Embryonic facial prominence (tissue), 1 donor: ENCODE measurements at regions not wholly inside any gene's neighbourhood (a gene's known extent, or its start where the extent isn't known, plus 50 kb on each side); places are given as distances from the start of the nearest gene placed in this dataset.

Source experiments
- DNase-seq: peaks from one replicate; pipeline ENCODE4 v3.0.0-alpha.2; 2016; ENCODE audit errors: extremely low spot score

GRCh38 chr2:4486971-4487370, 783.6 kb downstream of the DCDC2C start:
- DNase-seq = no peak

- no peak for DNase-seq
These were observed 796.1 kb downstream of the DCDC2C start for GRCh38 chr2:4499316-4500030.

GRCh38 chr2:4501525-4501924, 798.1 kb downstream of the DCDC2C start:
- DNase-seq = no peak

- no peak for DNase-seq
These were observed 799.0 kb downstream of the DCDC2C start for GRCh38 chr2:4502230-4502843.

- DNase-seq = no peak
These were observed 804.3 kb downstream of the DCDC2C start for GRCh38 chr2:4507661-4508060.

GRCh38 chr2:4515871-4516761, 812.7 kb downstream of the DCDC2C start:
- no peak for DNase-seq

GRCh38 chr2:4518596-4518995, 815.2 kb downstream of the DCDC2C start:
- DNase-seq = no peak

GRCh38 chr2:4522498-4523421, 819.4 kb downstream of the DCDC2C start:
- no peak for DNase-seq

- DNase-seq = no peak
These were observed 824.0 kb downstream of the DCDC2C start for GRCh38 chr2:4527416-4527815.

- no peak for DNase-seq
These were observed 824.9 kb downstream of the DCDC2C start for GRCh38 chr2:4528246-4528645.

GRCh38 chr2:4528773-4529172, 825.4 kb downstream of the DCDC2C start:
- no peak for DNase-seq

- DNase-seq = no peak
These were observed 826.4 kb downstream of the DCDC2C start for GRCh38 chr2:4529738-4530137.

GRCh38 chr2:4530231-4530630, 826.9 kb downstream of the DCDC2C start:
- no peak for DNase-seq

- no peak for DNase-seq
These were observed 830.4 kb downstream of the DCDC2C start for GRCh38 chr2:4533806-4534205.

- DNase-seq = no peak
These were observed 835.7 kb downstream of the DCDC2C start for GRCh38 chr2:4539121-4539520.

GRCh38 chr2:4549666-4550210, 846.4 kb downstream of the DCDC2C start:
- DNase-seq = no peak

GRCh38 chr2:4551691-4552474, 848.5 kb downstream of the DCDC2C start:
- no peak for DNase-seq

- no peak for DNase-seq
These were observed 849.9 kb downstream of the DCDC2C start for GRCh38 chr2:4553241-4553640.

- DNase-seq = no peak
These were observed 852.9 kb downstream of the DCDC2C start for GRCh38 chr2:4556135-4556896.

GRCh38 chr2:4561196-4561595, 857.8 kb downstream of the DCDC2C start:
- DNase-seq = no peak
